ENCODE measurements at regions not wholly inside any gene's neighbourhood (a gene's known extent, or its start where the extent isn't known, plus 50 kb on each side); places are given as distances from the start of the nearest gene placed in this dataset.
"Not testable (repeated sequence)": the region's sequence is repeated elsewhere in the genome, so short reads cannot be mapped to it uniquely, and the experiment has no call there.

DNA sequence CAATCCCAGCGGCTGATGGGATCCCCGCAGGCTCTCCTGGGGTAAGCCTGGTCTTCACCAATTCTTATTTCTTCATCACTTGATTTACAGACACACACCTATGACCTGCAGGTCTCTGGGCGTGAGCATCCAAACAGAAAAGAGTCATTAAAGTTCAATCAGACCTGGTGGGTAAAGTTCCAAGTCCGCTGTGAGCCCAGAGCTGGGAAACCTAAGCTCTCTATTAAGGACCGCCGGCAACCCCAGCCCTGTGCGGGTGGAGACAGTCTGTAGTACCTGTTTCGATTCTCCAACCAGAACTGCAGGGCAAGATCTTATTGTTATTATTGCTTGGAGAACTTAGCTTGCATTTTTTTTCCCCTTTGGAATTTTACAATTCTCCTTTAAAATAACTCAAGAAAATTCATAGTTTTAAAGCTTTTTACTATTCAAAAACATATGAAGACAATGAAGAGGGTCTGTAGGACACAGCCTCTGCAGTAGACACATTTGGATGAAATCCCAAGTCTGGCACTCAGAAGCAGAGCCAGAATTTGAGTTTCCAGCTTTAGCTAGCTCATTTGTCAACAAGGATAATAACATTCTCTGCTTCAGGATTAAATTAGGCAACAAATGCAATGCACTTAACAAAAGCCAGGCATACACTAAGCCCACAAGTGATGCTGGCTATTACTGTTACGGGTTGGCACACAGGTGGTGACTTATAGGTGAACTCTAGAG lies 376.4 kb downstream of the INSIG2 start:
- DNase-seq (ENCODE audit: low read depth in 2 of 2), result no peak

- no peak for DNase-seq (ENCODE audit: low read depth in 2 of 2)
Observed at GRCh38 chr2:118464046-118464445, 375.8 kb downstream of the INSIG2 start.

GRCh38 chr2:118460425-118460824 lies 372.2 kb downstream of the INSIG2 start:
- DNase-seq (ENCODE audit: low read depth in 2 of 2), result no peak

DNA sequence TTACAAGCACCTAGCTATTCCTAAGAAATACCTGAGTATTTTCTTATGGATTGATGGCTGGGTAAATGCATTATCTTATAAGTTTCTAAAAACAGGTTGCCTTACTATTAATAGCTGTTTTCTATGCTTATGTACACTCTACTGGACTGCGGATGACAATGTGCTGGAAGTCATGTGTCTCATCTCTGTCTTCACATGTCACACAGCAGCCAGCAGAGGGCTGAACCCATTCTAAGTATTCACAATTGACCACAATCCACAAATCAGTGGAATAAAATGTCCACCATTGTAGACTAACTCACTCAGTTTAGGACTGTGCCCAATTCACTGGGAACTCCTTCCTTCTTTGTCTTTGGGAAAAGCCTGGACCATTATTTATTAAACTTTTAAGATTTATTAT lies 371.2 kb downstream of the INSIG2 start:
- no peak for DNase-seq (ENCODE audit: low read depth in 2 of 2)

GRCh38 chr2:118457951-118458350 lies 369.7 kb downstream of the INSIG2 start:
- DNase-seq (ENCODE audit: low read depth in 2 of 2), result no peak

- DNase-seq (ENCODE audit: low read depth in 2 of 2), result no peak
Observed at GRCh38 chr2:118449401-118449800, 361.1 kb downstream of the INSIG2 start.

GRCh38 chr2:118443596-118443995 lies 355.3 kb downstream of the INSIG2 start:
- DNase-seq (ENCODE audit: low read depth in 2 of 2), result no peak

DNA sequence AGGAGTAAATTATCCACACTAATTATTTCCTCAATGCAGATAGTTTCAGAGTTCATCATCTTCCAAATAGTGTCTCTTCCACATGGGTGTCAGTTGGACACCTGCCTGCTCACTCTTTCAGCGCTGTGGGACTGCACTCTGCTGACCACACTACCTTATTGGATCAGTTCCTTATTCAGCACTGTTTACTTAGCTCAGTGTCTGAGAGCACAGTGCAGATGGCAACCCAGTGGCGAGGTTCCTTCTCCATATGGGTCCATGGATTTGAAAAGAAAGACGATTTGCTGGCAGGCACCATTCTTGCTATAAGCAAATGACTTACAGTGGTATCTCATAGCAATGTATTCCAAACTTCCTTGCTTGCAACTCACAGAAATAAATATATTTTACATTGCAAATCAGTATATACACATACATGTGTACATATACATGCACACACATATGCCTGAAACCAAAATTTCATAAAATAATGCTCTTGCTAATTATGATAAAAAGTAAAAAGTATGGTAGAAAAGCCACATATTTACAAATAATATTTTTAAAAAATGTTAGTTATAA lies 354.8 kb downstream of the INSIG2 start:
- DNase-seq (ENCODE audit: low read depth in 2 of 2), result no peak

DNA sequence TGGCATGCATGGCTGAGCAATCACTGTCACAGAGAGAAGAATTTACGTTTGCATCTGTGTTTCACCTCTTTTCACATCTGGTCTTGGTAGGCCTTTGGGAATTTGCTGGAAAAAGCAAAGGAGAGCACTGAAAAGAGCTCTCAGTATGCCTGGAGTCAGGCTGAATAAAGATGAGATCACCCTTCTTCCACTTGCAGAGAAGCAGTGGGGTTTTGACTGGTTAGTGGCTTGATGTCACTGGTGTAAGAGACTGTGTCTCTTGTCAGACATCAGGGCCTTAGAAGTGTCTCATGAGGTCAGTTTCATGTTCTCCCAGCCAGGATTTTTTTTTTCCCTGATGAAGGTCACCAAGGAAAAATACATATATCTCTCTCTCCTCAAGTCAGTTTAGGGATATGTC lies 353.8 kb downstream of the INSIG2 start:
- no peak for DNase-seq (ENCODE audit: low read depth in 2 of 2)

GRCh38 chr2:118440404-118441098 lies 352.3 kb downstream of the INSIG2 start:
- no peak for DNase-seq (ENCODE audit: low read depth in 2 of 2)

DNA sequence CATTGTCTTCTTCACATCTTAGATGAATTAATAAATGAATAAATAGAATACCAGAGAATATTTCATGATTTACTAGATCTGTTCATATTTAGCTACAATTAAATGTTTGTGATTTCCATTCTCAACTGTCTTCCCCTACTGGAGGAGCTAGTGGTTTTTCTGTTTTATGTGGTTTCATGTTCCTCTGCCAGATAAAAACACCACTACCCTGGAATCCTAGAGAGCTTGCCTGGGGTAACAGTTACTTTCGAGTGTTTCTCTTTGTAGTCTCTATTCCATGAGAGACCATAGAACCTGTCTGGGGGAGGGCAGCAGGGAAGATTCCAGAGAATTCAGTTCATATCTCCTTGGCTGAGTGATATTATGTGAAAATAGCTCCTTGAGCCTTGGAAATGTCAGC lies 349.2 kb downstream of the INSIG2 start:
- no peak for DNase-seq (ENCODE audit: low read depth in 2 of 2)

DNA sequence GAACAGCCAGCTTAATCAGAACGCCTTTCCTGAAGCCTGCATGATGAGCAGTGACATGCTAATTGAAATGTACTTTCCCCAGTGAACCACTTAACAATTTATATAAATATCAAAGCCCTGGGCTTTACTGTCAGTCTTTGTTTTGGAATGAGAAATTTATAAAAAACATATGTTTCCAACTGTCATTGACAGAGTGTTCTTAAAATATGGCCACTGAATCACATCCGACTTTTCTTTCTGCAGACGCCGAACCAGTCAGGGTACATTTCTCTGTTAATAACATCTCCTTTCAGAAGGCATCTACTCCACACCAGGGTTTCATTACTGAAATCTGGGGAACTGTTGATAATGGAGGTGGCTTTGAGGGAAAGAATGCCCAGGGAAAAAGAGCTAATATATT lies 343.7 kb downstream of the INSIG2 start:
- no peak for DNase-seq (ENCODE audit: low read depth in 2 of 2)

- DNase-seq (ENCODE audit: low read depth in 2 of 2), result no peak
Observed at GRCh38 chr2:118431586-118431985, 343.3 kb downstream of the INSIG2 start.

- no peak for DNase-seq (ENCODE audit: low read depth in 2 of 2)
Observed at GRCh38 chr2:118431165-118431517, 342.9 kb downstream of the INSIG2 start.

- DNase-seq (ENCODE audit: low read depth in 2 of 2), result no peak
Observed at GRCh38 chr2:118430510-118431164, 342.4 kb downstream of the INSIG2 start.

GRCh38 chr2:118425191-118425590 lies 336.9 kb downstream of the INSIG2 start:
- DNase-seq (ENCODE audit: low read depth in 2 of 2), result no peak

DNA sequence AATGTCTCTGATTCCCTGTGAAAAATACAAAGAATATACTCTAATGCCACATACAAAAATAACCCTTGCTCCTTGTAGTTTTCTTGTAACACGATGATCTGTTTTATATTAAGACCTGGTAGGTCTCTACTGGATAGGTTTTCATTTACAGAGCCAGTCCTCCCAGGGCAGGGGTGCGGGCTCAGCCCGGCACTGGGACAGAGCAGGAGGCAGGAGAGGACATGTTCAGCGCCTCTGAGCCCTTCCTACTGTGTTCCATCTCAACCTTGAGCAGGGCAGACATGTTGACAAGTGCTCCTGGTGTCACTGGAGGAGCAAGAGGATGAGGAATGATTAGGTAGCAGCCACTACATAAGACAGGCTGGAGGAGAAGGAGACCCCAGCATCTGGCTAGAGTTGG lies 335.5 kb downstream of the INSIG2 start:
- no peak for DNase-seq (ENCODE audit: low read depth in 2 of 2)

- DNase-seq (ENCODE audit: low read depth in 2 of 2), result no peak
Observed at GRCh38 chr2:118421648-118422047, 333.4 kb downstream of the INSIG2 start.

DNA sequence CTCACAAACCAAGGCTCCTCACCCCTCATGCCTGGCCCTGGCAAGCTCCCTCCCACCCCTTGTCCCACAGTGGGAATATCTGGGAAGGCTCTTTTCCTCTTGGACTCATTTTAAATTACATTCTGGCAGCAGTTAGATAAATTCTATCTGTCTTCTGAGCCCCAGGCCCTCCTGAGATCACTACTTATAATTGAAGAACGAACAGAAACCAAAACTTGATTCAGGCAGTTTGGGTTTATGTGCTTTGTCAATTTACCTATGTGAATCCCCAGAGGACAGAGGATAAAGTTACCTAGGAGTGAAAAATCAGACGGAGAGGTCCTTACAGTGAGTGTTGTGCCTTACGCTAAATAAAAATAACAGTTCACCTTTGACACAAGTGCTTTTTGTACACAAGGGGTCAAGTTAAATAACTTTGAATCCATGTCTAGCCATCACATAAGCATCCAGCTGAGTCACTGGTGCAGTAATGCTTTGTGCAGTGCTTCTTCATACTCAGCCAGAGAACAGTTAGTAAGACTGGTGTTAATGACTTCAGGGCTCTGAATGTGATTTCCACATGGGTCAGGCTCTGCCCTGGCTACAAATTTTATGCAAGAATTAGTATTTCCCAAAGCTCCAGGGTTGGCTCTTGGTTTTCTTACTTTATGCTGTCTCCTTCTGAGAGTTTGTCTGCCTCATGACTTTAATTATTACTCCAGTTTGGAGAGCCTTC lies 329.3 kb downstream of the INSIG2 start:
- no peak for DNase-seq (ENCODE audit: low read depth in 2 of 2)

- DNase-seq (ENCODE audit: low read depth in 2 of 2), result not testable (repeated sequence)
Observed at GRCh38 chr2:118415186-118415585, 326.9 kb downstream of the INSIG2 start.

- DNase-seq (ENCODE audit: low read depth in 2 of 2), result no peak
Observed at GRCh38 chr2:118403658-118404451, 315.6 kb downstream of the INSIG2 start.
